GM23248 (cell line): ENCODE measurements at regions not wholly inside any gene's neighbourhood (a gene's known extent, or its start where the extent isn't known, plus 50 kb on each side); places are given as distances from the start of the nearest gene placed in this dataset.

Experiments
- DNase-seq: peaks from one replicate; pipeline ENCODE4 v3.0.0-alpha.2; 2015
- H2AFZ ChIP-seq: fragments of 200-600 bp; sonication (generic); 2 replicates; pipeline ENCODE4 v1.6.1; 2016; ENCODE audit warnings: antibody characterized with exemption
- H3F3A ChIP-seq: fragments of 200-600 bp; sonication (generic); 2 replicates; pipeline ENCODE4 v1.6.1; 2016; ENCODE audit warnings: mild to moderate bottlenecking, antibody characterized with exemption, mixed run types; ENCODE audit not compliant: insufficient read depth
- H3K27ac ChIP-seq: fragments of 200-600 bp; sonication (generic); 2 replicates; pipeline ENCODE4 v1.5.1; 2016; ENCODE audit warnings: mild to moderate bottlenecking
- H3K27me3 ChIP-seq: fragments of 200-600 bp; sonication (generic); replicated peaks from 2 replicates; pipeline ENCODE4 v1.6.1; 2016; ENCODE audit warnings: mild to moderate bottlenecking; ENCODE audit not compliant: insufficient read depth
- H3K36me3 ChIP-seq: fragments of 200-600 bp; sonication (generic); 2 replicates; pipeline ENCODE4 v1.6.1; 2016; ENCODE audit warnings: low read depth, mild to moderate bottlenecking
- H3K4me1 ChIP-seq: fragments of 200-600 bp; sonication (generic); 2 replicates; pipeline ENCODE4 v1.6.1; 2016; ENCODE audit warnings: mild to moderate bottlenecking; ENCODE audit not compliant: insufficient read depth
- H3K4me2 ChIP-seq: fragments of 200-600 bp; sonication (generic); one replicate; pipeline ENCODE4 v1.6.1; 2016; ENCODE audit warnings: mild to moderate bottlenecking; ENCODE audit not compliant: unreplicated experiment
- H3K4me3 ChIP-seq: fragments of 200-600 bp; sonication (generic); 2 replicates; pipeline ENCODE4 v1.5.1; 2016; ENCODE audit warnings: mild to moderate bottlenecking
- H3K79me2 ChIP-seq: fragments of 200-600 bp; sonication (generic); 2 replicates; pipeline ENCODE4 v1.6.1; 2016; ENCODE audit warnings: mild to moderate bottlenecking; ENCODE audit not compliant: insufficient read depth
- H3K9ac ChIP-seq: fragments of 200-600 bp; sonication (generic); 2 replicates; pipeline ENCODE4 v1.6.1; 2016; ENCODE audit warnings: mild to moderate bottlenecking
- H3K9me2 ChIP-seq: fragments of 200-600 bp; sonication (generic); 2 replicates; pipeline ENCODE4 v1.6.1; 2016; ENCODE audit warnings: mixed run types, mild to moderate bottlenecking, moderate library complexity; ENCODE audit not compliant: insufficient read depth
- H3K9me3 ChIP-seq: fragments of 200-600 bp; sonication (generic); one replicate; pipeline ENCODE4 v1.6.1; 2017; ENCODE audit warnings: low read depth
- H4K20me1 ChIP-seq: fragments of 200-600 bp; sonication (generic); 2 replicates; pipeline ENCODE4 v1.6.0; 2016; ENCODE audit not compliant: insufficient read depth
- EZH2 ChIP-seq: fragments of 200-600 bp; sonication (generic); IDR thresholded peaks from 2 replicates; pipeline ENCODE4 v1.6.1; 2018; ENCODE audit warnings: antibody characterized with exemption, mild to moderate bottlenecking; ENCODE audit not compliant: insufficient read depth, poor library complexity, severe bottlenecking
- EZH2phosphoT487 ChIP-seq: fragments of 200-600 bp; sonication (generic); IDR thresholded peaks from 2 replicates; pipeline ENCODE4 v1.6.1; 2018; ENCODE audit warnings: antibody characterized with exemption, moderate library complexity, mild to moderate bottlenecking, low read depth; ENCODE audit not compliant: insufficient read depth
- WGBS, 2 experiments: methylation state at CpG; one replicate each; pipeline ENCODE4 v1.1.6; 2015 to 2017; ENCODE audit warnings: low lambda C conversion rate in 2 of 2, low coverage in 1 of 2; ENCODE audit errors: missing lambda C conversion rate in 2 of 2; 5-methylcytosine and 5-hydroxymethylcytosine counted together
- in situ Hi-C: fragments of 300-500 bp; cut with MboI; formaldehyde crosslinking; loops from 2 replicates; pipeline ENCODE4 v1.15.0; 2020

DNA sequence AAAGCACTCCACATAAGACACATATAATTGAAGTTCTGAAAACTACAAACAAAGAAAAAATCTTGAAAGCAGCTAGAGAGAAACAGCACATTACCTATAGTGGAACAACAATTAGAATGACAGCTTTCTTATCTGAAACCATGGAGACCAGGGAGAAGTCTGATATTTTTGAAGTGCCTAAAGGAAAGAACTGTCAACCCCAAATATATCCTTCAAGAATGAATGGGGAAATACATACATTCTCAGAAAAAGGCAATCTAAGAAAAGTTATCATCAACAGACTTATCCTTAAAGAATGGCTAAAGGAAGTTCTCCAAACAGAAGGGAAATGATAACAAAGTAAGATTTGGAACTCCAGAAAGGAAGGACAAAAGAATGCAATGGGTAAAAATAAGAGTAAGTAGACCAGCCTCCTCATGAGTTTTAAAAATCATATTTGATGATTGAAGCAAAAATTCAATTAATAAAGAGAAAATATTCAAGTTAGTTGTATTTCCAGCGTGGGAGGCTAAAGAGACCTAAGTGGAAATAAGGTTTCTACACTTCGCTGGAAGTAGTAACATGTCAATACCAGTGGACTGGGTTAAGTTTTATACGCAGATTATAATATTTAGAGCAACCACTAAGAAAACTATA lies 170.8 kb upstream of the SAMSN1 start:
- Histone ChIP-seq H3K27ac (no peak overlapping the region), H3F3A (no peaks in the 10 kb centered on the region), H3K27me3 (no peaks in the 10 kb centered on the region), H3K4me1 (no peaks in the 10 kb centered on the region), H3K4me3 (no peak overlapping the region), H3K79me2 (no peaks in the 10 kb centered on the region), H3K9ac (no peak overlapping the region), H3K9me2 (no peaks in the 10 kb centered on the region), H3K36me3 (no peaks in the 10 kb centered on the region), H4K20me1 (no peaks in the 10 kb centered on the region), H2AFZ (no peak overlapping the region), H3K9me3 (no peaks in the 10 kb centered on the region), H3K4me2 (no peak overlapping the region)
- no peak for TF ChIP-seq EZH2
- no peak for TF ChIP-seq EZH2phosphoT487
- in situ Hi-C loops, result no loop called here
- WGBS, 2 experiments, result 17 to 21% methylated on average over 3 of the region's 3 CpGs
- DNase-seq, result no peak

DNA sequence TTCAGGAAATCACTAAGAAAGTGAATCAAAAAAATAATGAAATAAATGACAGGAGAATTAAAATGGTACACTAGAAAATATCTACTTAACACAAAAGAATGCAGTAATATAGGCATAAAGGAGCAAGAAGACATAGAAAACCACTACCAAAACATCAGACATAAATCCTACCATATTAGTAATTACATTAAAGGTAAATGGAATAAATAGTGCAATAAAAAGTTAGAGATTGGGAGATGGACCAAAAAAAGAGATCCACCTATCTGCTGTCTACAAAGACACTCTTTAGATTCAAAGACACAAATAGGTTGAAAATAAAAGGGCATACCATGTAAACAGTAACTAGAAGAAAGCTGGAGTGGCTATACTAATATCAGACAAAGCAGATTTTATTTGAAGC lies 167.0 kb upstream of the SAMSN1 start:
- H3K79me2 ChIP-seq, result no peaks in the 10 kb centered on the region
- no peaks in the 10 kb centered on the region for H3K9me2 ChIP-seq
- no peaks in the 10 kb centered on the region for H3K36me3 ChIP-seq
- H3K4me3 ChIP-seq, result no peak overlapping the region
- no peaks in the 10 kb centered on the region for H4K20me1 ChIP-seq
- H2AFZ ChIP-seq, result no peak overlapping the region
- no peaks in the 10 kb centered on the region for H3K27me3 ChIP-seq
- no peak for DNase-seq
- no peaks in the 10 kb centered on the region for H3K4me1 ChIP-seq
- no peak for TF ChIP-seq EZH2phosphoT487
- TF ChIP-seq EZH2, result no peak
- in situ Hi-C loops, result no loop called here
- H3K9ac ChIP-seq, result no peak overlapping the region
- no peak overlapping the region for H3K4me2 ChIP-seq
- H3F3A ChIP-seq, result no peaks in the 10 kb centered on the region
- H3K9me3 ChIP-seq, result no peaks in the 10 kb centered on the region
- no peak overlapping the region for H3K27ac ChIP-seq

DNA sequence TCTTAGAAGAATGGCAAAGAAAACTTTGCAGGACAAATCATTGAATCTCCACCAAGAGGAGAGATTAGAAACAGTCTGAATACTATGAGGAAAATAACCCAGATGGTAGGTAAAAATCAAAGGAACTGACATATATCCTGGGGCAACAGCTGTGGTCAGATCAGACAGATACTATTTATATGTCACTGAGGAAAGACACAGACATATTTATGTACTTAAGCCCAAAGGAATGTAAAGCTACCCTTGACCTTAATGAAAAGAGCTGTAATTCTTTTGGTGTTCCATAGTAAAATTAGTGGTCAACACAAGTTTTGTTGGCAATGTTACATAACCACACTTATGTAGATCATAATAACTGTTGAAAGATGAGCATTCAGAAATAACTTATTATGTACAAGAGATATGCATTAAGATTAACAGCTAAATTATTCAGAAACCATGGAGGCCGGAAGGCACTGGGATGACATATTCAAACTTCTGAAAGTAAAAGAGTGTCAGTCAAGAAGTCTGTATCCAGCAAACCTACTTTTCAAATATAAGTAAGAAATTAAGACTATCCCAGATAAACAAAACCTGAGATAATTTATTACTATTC lies 166.1 kb upstream of the SAMSN1 start:
- no peaks in the 10 kb centered on the region for H3K9me3 ChIP-seq
- no peaks in the 10 kb centered on the region for H3K36me3 ChIP-seq
- H3F3A ChIP-seq, result no peaks in the 10 kb centered on the region
- H3K4me2 ChIP-seq, result no peak overlapping the region
- H3K9me2 ChIP-seq, result no peaks in the 10 kb centered on the region
- H3K4me3 ChIP-seq, result no peak overlapping the region
- in situ Hi-C loops, result no loop called here
- WGBS, 2 experiments, result 38 to 43% methylated on average over 1 of the region's 1 CpG
- no peaks in the 10 kb centered on the region for H4K20me1 ChIP-seq
- no peak overlapping the region for H3K9ac ChIP-seq
- no peak overlapping the region for H2AFZ ChIP-seq
- TF ChIP-seq EZH2phosphoT487 (no peak), EZH2 (no peak)
- no peaks in the 10 kb centered on the region for H3K4me1 ChIP-seq
- no peak for DNase-seq
- H3K79me2 ChIP-seq, result no peaks in the 10 kb centered on the region
- no peak overlapping the region for H3K27ac ChIP-seq
- H3K27me3 ChIP-seq, result no peaks in the 10 kb centered on the region

DNA sequence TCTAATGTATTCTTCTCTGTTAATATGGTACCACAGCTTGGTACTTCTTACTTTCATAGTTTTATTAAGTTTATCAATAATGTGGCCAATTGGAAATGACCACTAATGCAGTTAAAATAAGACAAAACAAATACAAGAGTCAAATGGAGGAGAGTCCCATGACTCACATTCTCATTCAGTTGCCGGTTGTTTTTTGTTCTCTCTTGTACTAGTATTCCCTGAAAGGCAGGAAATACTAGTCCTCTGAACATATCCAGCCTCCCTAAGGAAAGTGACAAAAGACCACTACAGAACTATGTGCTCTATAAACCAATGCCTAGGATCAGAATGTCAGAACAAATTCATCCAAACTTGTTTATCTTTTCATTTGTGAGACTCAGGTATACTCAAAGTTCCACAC lies 165.2 kb upstream of the SAMSN1 start:
- no peak for DNase-seq
- no peak overlapping the region for H3K27ac ChIP-seq
- in situ Hi-C loops, result no loop called here
- no peaks in the 10 kb centered on the region for H3F3A ChIP-seq
- no peak overlapping the region for H3K4me3 ChIP-seq
- WGBS, 2 experiments, result 0 to 6% methylated on average over 1 of the region's 1 CpG
- no peaks in the 10 kb centered on the region for H3K9me3 ChIP-seq
- no peaks in the 10 kb centered on the region for H3K9me2 ChIP-seq
- H3K27me3 ChIP-seq, result no peaks in the 10 kb centered on the region
- no peak overlapping the region for H3K9ac ChIP-seq
- H3K79me2 ChIP-seq, result no peaks in the 10 kb centered on the region
- TF ChIP-seq EZH2, result no peak
- no peak for TF ChIP-seq EZH2phosphoT487
- no peak overlapping the region for H3K4me2 ChIP-seq
- no peaks in the 10 kb centered on the region for H3K36me3 ChIP-seq
- H2AFZ ChIP-seq, result no peak overlapping the region
- H4K20me1 ChIP-seq, result no peaks in the 10 kb centered on the region
- no peaks in the 10 kb centered on the region for H3K4me1 ChIP-seq

DNA sequence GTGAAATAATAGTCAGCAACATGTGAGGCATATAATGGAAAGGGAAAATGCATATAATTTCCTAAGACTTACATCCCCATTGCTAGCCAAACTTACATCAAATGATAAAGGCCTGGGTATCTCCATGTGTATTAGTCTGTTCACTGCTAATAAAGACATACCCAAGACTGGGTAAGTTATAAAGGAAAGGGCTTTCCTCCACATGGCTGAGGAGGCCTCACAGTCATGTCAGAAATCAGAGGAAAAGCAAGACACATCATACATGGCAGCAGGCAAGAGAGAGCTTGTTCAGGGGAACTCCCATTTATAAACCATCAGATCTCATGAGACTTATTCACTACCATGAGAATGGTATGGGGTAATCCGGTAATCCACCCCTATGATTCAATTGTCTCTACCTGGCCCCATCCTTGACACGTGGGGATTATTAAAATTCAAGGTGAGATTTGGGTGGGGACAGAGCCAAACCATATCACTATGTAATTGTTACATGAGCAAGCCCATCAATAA lies 161.5 kb upstream of the SAMSN1 start:
- H3K9me3 ChIP-seq, result no peaks in the 10 kb centered on the region
- no peaks in the 10 kb centered on the region for H3K27me3 ChIP-seq
- DNase-seq, result no peak
- no peak overlapping the region for H3K4me2 ChIP-seq
- TF ChIP-seq EZH2phosphoT487 (no peak), EZH2 (no peak)
- no peaks in the 10 kb centered on the region for H3K36me3 ChIP-seq
- H3K27ac ChIP-seq, result no peak overlapping the region
- no peak overlapping the region for H3K9ac ChIP-seq
- no peaks in the 10 kb centered on the region for H3K4me1 ChIP-seq
- no peak overlapping the region for H2AFZ ChIP-seq
- no peaks in the 10 kb centered on the region for H3K9me2 ChIP-seq
- no peaks in the 10 kb centered on the region for H3F3A ChIP-seq
- H3K4me3 ChIP-seq, result no peak overlapping the region
- in situ Hi-C loops, result no loop called here
- no peaks in the 10 kb centered on the region for H3K79me2 ChIP-seq
- no peaks in the 10 kb centered on the region for H4K20me1 ChIP-seq
- WGBS, 2 experiments, result 0 to 3% methylated on average over 2 of the region's 2 CpGs
